Astrocyte of the cerebellum (primary cell): ENCODE measurements at regions not wholly inside any gene's neighbourhood (a gene's known extent, or its start where the extent isn't known, plus 50 kb on each side); places are given as distances from the start of the nearest gene placed in this dataset.

Experiments used
- DNase-seq: peaks from one replicate; pipeline ENCODE4 v3.0.0-alpha.2; 2011; ENCODE audit warnings: low read depth
- H3K4me3 ChIP-seq: 2 replicates; pipeline ENCODE4 v1.5.1; 2011; ENCODE audit warnings: mild to moderate bottlenecking, low read depth, low read length, moderate library complexity
- CTCF ChIP-seq: IDR thresholded peaks from 2 replicates; pipeline ENCODE4 v1.5.1; 2012; ENCODE audit warnings: low read length, low read depth, moderate library complexity, mild to moderate bottlenecking; ENCODE audit errors: missing control alignments
- in situ Hi-C: cut with HindIII; loops from 2 replicates; pipeline ENCODE4 v1.10.0; 2017; ENCODE audit warnings: low sequenced_read_pairs

- TF ChIP-seq CTCF, result no peak
- in situ Hi-C loops, result no loop called here
- no peak overlapping the region for H3K4me3 ChIP-seq
- no peak for DNase-seq
Observed at GRCh38 chr6:164436976-164437375, 872.4 kb downstream of the C6orf118 start.

- in situ Hi-C loops, result no loop called here
- no peak for DNase-seq
- no peak for TF ChIP-seq CTCF
- H3K4me3 ChIP-seq, result no peak overlapping the region
Observed at GRCh38 chr6:164427728-164428402, 881.5 kb downstream of the C6orf118 start.

- TF ChIP-seq CTCF, result no peak
- DNase-seq, result no peak
- in situ Hi-C loops, result loop anchor here (5.0 kb wide), 1 partner anchor 83 kb away; no protein-coding TSS in a partner anchor
- H3K4me3 ChIP-seq, result no peak overlapping the region
Observed at GRCh38 chr6:164424489-164424888, 884.9 kb downstream of the C6orf118 start.

- no peak for DNase-seq
- in situ Hi-C loops, result no loop called here
- no peak for TF ChIP-seq CTCF
- H3K4me3 ChIP-seq, result no peak overlapping the region
Observed at GRCh38 chr6:164419099-164419498, 890.3 kb downstream of the C6orf118 start.

GRCh38 chr6:164418262-164418588, 891.2 kb downstream of the C6orf118 start:
- in situ Hi-C loops, result no loop called here
- no peak for TF ChIP-seq CTCF
- no peak overlapping the region for H3K4me3 ChIP-seq
- DNase-seq, result no peak

GRCh38 chr6:164417537-164418261, 891.7 kb downstream of the C6orf118 start:
- TF ChIP-seq CTCF, result no peak

More at GRCh38 chr6:164417537-164418261, 891.7 kb downstream of the C6orf118 start:
- in situ Hi-C loops, result no loop called here
- DNase-seq, result no peak
- no peak overlapping the region for H3K4me3 ChIP-seq
